ENCODE measurements at regions not wholly inside any gene's neighbourhood (a gene's known extent, or its start where the extent isn't known, plus 50 kb on each side); places are given as distances from the start of the nearest gene placed in this dataset.

GRCh38 chr2:238985041-238985729 is 137.3 kb downstream of the TWIST2 start:
- no peak for DNase-seq (ENCODE audit: low read depth in 2 of 2)

DNA sequence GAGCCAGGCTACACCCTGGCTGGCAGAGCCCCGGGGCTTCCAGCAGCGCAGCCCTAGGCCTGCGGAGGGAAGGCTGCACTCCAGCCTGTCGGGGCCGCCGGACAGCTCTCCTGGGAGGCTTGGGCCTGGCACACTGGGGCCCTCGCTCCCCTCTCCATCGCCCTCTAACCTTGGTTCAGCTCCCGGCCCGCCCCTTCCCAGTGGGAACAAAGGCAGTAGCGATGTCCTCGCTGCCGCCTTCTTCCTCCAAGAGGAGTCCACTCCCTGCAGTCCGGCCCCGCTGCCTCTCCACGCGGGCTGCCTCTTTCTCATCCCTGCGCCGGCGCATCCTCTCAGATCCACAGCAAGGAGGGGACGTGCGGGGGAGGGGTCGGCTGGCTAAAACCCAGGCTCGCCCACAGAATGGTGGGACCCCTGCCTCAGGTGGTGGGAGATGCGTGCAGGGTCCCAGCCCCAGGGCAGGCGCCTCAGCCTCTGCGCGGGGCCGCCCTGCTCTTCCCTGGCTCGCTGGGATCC is 138.1 kb downstream of the TWIST2 start:
- no peak for DNase-seq (ENCODE audit: low read depth in 2 of 2)

GRCh38 chr2:238986491-238987351 is 138.8 kb downstream of the TWIST2 start:
- DNase-seq (ENCODE audit: low read depth in 2 of 2) = no peak

- DNase-seq (ENCODE audit: low read depth in 2 of 2) = no peak
Observed at GRCh38 chr2:238987352-238987981, 139.6 kb downstream of the TWIST2 start.

GRCh38 chr2:238988105-238988504 is 140.2 kb downstream of the TWIST2 start:
- no peak for DNase-seq (ENCODE audit: low read depth in 2 of 2)

DNA sequence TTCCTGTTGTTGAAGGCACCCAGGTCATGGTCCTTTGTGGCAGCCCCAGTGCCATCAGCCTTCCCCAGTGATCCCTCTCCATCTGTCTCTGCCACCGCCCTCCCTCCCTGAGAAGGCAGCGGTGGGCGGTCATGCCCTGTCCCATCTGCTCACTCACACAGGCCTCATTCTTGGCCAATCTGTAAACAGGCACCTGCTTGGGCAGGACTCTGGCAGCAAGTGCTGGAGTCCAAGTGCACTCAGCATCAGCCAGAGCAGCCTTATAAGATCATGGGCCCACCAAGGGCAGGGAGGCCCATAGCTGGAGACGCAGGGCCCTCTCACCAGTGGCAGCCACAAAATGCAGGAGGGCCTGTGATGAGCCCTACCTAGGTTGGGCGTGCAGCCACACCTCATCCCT is 140.9 kb downstream of the TWIST2 start:
- DNase-seq (ENCODE audit: low read depth in 2 of 2) = no peak

- no peak for DNase-seq (ENCODE audit: low read depth in 2 of 2)
Observed at GRCh38 chr2:238989484-238989883, 141.6 kb downstream of the TWIST2 start.

DNA sequence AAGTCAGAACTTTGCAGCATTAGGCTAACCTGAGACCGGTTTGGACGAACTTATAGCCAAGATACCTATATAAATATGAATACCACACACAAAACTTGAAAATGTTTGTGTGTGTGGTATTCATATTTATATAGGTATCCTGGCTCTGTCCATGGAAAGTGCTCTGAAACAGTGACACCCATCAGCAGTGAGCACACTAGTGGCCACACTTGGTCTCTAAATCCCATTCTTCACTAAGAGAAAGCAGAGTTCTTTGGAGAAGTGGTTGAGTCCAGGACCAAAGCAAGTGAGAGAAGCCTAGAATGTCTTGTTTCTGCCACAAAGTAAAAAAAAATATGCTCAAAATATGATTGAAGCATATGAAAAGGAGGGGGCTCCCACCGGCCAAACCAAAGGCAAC is 146.5 kb downstream of the TWIST2 start:
- no peak for DNase-seq (ENCODE audit: low read depth in 2 of 2)

DNA sequence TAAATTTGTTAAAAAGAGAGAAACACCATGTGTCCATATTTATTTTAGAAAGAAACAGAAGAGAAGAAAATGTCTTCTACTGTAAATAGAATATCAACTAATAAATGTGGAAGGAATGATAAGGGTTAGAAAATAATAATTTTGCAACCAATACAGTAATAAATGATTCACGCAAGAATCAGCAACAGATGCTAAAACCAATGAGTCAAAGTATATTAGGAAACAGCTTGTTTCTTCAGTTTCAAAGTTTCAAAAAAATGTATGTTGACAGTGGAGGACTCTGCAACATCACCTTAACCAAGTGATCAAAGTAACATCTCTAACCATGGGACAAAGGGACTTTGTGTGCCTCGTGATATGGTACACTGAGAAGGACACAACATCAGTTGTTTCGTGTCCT is 147.0 kb downstream of the TWIST2 start:
- no peak for DNase-seq (ENCODE audit: low read depth in 2 of 2)

GRCh38 chr2:238995634-238996033 is 147.7 kb downstream of the TWIST2 start:
- DNase-seq (ENCODE audit: low read depth in 2 of 2) = no peak

GRCh38 chr2:238996331-238997136 is 148.6 kb downstream of the TWIST2 start:
- no peak for DNase-seq (ENCODE audit: low read depth in 2 of 2)

DNA sequence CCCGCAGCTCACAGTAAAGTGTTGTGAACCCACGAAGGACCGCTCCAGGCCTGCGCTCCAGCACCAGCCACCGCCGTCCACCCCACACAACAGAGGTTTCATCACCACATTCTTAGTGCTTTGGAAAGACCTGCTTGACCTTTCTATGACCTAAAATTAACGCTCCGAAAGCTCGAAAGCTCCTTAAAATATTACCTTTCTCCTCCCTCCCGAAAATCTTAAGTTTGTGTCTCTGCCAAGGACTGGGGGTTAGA is 149.2 kb downstream of the TWIST2 start:
- DNase-seq (ENCODE audit: low read depth in 2 of 2) = no peak

- DNase-seq (ENCODE audit: low read depth in 2 of 2) = no peak
Observed at GRCh38 chr2:238997684-238998083, 149.8 kb downstream of the TWIST2 start.
